HG03439 (cell line): ENCODE measurements at regions not wholly inside any gene's neighbourhood (a gene's known extent, or its start where the extent isn't known, plus 50 kb on each side); places are given as distances from the start of the nearest gene placed in this dataset.
"Not testable (repeated sequence)": the region's sequence is repeated elsewhere in the genome, so short reads cannot be mapped to it uniquely, and the experiment has no call there.

Experiments
- ATAC-seq: cut with Tn5 transposase; IDR thresholded peaks from one replicate; pipeline ENCODE4 v1.9.1; 2021; ENCODE audit warnings: mild to moderate bottlenecking, moderate library complexity; ENCODE audit not compliant: unreplicated experiment

GRCh38 chr15:70526221-70526973 lies 237.0 kb downstream of the UACA start:
- no peak for ATAC-seq

- no peak for ATAC-seq
Measured at GRCh38 chr15:70525551-70525950, 237.8 kb downstream of the UACA start.

GRCh38 chr15:70524470-70524869 lies 238.9 kb downstream of the UACA start:
- no peak for ATAC-seq

GRCh38 chr15:70523616-70524015 lies 239.7 kb downstream of the UACA start:
- ATAC-seq = no peak

GRCh38 chr15:70523192-70523591 lies 240.2 kb downstream of the UACA start:
- no peak for ATAC-seq

- no peak for ATAC-seq
Measured at GRCh38 chr15:70522323-70522966, 240.9 kb downstream of the UACA start.

GRCh38 chr15:70521576-70522322 lies 241.6 kb downstream of the UACA start:
- no peak for ATAC-seq

GRCh38 chr15:70519616-70520015 lies 243.7 kb downstream of the UACA start:
- no peak for ATAC-seq

- no peak for ATAC-seq
Measured at GRCh38 chr15:70519004-70519365, 244.4 kb downstream of the UACA start.

GRCh38 chr15:70518201-70519003 lies 245.0 kb downstream of the UACA start:
- no peak for ATAC-seq

GRCh38 chr15:70517194-70517590 lies 246.2 kb downstream of the UACA start:
- ATAC-seq = no peak

- no peak for ATAC-seq
Measured at GRCh38 chr15:70516408-70517193, 246.8 kb downstream of the UACA start.

- no peak for ATAC-seq
Measured at GRCh38 chr15:70514251-70514650, 249.1 kb downstream of the UACA start.

- no peak for ATAC-seq
Measured at GRCh38 chr15:70513819-70514218, 249.5 kb downstream of the UACA start.

- ATAC-seq = peak; percentile 85
Measured at GRCh38 chr15:70512772-70513362, 250.5 kb downstream of the UACA start.

- not testable (repeated sequence) for ATAC-seq
Measured at GRCh38 chr15:70511972-70512587, 251.3 kb downstream of the UACA start.

- no peak for ATAC-seq
Measured at GRCh38 chr15:70510433-70510832, 252.9 kb downstream of the UACA start.

GRCh38 chr15:70509731-70510143 lies 253.6 kb downstream of the UACA start:
- no peak for ATAC-seq

GRCh38 chr15:70509282-70509662 lies 254.1 kb downstream of the UACA start:
- no peak for ATAC-seq
